ENCODE measurements at regions not wholly inside any gene's neighbourhood (a gene's known extent, or its start where the extent isn't known, plus 50 kb on each side); places are given as distances from the start of the nearest gene placed in this dataset.

GRCh38 chr3:153087595-153088566 lies 74.1 kb upstream of the RAP2B start:
- no peak overlapping the region for H3K27ac ChIP-seq (ENCODE audit: low read depth, low read length)
- DNase-seq (ENCODE audit: low read depth, low spot score) = peak; percentile 61
- H3K4me3 ChIP-seq (ENCODE audit: low read depth, low read length) = no peak overlapping the region
- H3K9me3 ChIP-seq (ENCODE audit: control insufficient read depth, insufficient read depth, low read length) = no peaks in the 10 kb centered on the region
- ChIA-PET POLR2A (no interaction called here), CTCF (interaction anchor here (0.5 kb wide), 1 partner anchor 122 kb away, joined by 3 read pairs; no protein-coding TSS in a partner anchor)
- TF ChIP-seq, protein P1, sequence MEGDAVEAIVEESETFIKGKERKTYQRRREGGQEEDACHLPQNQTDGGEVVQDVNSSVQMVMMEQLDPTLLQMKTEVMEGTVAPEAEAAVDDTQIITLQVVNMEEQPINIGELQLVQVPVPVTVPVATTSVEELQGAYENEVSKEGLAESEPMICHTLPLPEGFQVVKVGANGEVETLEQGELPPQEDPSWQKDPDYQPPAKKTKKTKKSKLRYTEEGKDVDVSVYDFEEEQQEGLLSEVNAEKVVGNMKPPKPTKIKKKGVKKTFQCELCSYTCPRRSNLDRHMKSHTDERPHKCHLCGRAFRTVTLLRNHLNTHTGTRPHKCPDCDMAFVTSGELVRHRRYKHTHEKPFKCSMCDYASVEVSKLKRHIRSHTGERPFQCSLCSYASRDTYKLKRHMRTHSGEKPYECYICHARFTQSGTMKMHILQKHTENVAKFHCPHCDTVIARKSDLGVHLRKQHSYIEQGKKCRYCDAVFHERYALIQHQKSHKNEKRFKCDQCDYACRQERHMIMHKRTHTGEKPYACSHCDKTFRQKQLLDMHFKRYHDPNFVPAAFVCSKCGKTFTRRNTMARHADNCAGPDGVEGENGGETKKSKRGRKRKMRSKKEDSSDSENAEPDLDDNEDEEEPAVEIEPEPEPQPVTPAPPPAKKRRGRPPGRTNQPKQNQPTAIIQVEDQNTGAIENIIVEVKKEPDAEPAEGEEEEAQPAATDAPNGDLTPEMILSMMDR (IDR thresholded peaks at IDR 0.05; ENCODE audit: low read depth, low read length) = no peak
- H3K27me3 ChIP-seq (ENCODE audit: control insufficient read depth, insufficient read depth, low read length) = no peaks in the 10 kb centered on the region

DNA sequence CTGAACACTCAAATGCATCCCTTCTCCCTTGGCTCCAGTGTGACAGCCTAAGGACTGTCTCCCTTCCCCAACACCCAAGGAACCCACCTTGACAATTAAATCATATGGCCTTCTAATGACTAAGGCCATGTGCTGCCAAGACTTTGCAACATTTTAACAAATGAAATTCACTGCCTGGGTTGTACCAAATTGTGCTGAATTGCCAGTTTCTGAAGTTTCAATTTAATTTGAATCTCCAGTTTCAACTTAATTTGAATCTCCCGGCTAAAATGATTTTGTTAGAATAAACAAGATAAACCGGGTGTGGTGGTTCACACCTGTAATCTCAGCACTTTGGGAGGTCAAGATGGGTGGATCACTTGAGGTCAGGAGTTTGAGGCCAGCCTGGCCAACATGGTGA lies 72.4 kb upstream of the RAP2B start:
- Histone ChIP-seq H3K27ac (ENCODE audit: low read depth, low read length) (no peak overlapping the region), H3K4me3 (ENCODE audit: low read depth, low read length) (no peak overlapping the region), H3K9me3 (ENCODE audit: control insufficient read depth, insufficient read depth, low read length) (no peaks in the 10 kb centered on the region), H3K27me3 (ENCODE audit: control insufficient read depth, insufficient read depth, low read length) (no peaks in the 10 kb centered on the region)
- ChIA-PET CTCF (no interaction called here), POLR2A (no interaction called here)
- no peak for DNase-seq (ENCODE audit: low read depth, low spot score)
- TF ChIP-seq, protein P1 (IDR thresholded peaks at IDR 0.05; ENCODE audit: low read depth, low read length) = no peak

DNA sequence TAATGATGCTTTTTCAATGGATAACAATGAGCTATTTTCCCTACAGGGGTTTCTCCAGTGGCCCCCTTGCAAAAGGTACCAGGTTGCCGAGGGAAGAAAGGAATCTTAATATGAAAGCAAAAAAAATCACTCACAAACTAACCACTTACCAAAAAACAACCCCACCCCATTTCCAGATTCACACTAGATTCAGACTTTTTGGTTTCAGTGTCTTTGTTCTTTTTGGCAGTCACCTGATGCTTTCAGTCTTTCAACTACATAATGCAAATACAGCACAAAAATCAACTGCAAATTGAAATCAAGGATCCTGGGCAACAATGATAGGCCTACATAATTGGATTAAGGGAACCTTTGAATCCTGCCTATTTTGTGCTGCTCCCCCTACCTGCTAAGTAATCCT lies 71.1 kb upstream of the RAP2B start:
- POLR2A ChIA-PET = no interaction called here
- Histone ChIP-seq H3K27me3 (ENCODE audit: control insufficient read depth, insufficient read depth, low read length) (no peaks in the 10 kb centered on the region), H3K4me3 (ENCODE audit: low read depth, low read length) (no peak overlapping the region), H3K27ac (ENCODE audit: low read depth, low read length) (no peak overlapping the region), H3K9me3 (ENCODE audit: control insufficient read depth, insufficient read depth, low read length) (no peaks in the 10 kb centered on the region)
- TF ChIP-seq, protein P1 (IDR thresholded peaks at IDR 0.05; ENCODE audit: low read depth, low read length) = no peak
- CTCF ChIA-PET = no interaction called here
- no peak for DNase-seq (ENCODE audit: low read depth, low spot score)

DNA sequence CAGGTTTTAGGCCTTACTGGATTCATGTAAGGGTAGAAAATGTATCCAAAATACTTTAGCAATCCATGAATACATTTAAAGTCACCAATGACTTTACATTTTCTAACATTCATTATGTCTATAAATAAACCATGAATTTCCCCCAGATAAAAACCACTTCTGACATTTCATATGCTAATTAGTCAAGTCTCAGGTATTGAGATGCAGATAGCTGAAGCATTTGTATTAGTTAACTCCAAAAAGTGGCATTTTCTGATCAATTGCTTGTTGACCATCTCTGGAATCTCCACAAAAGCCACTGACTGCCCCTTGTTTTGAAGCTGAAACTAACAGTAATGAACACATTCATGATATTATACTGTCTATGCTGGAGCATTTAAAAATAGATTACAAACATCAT lies 68.4 kb upstream of the RAP2B start:
- Histone ChIP-seq H3K4me3 (ENCODE audit: low read depth, low read length) (no peak overlapping the region), H3K9me3 (ENCODE audit: control insufficient read depth, insufficient read depth, low read length) (no peaks in the 10 kb centered on the region), H3K27ac (ENCODE audit: low read depth, low read length) (no peak overlapping the region), H3K27me3 (ENCODE audit: control insufficient read depth, insufficient read depth, low read length) (no peaks in the 10 kb centered on the region)
- POLR2A ChIA-PET = no interaction called here
- no peak for DNase-seq (ENCODE audit: low read depth, low spot score)
- TF ChIP-seq, protein P1 (IDR thresholded peaks at IDR 0.05; ENCODE audit: low read depth, low read length) = no peak
- CTCF ChIA-PET = no interaction called here

DNA sequence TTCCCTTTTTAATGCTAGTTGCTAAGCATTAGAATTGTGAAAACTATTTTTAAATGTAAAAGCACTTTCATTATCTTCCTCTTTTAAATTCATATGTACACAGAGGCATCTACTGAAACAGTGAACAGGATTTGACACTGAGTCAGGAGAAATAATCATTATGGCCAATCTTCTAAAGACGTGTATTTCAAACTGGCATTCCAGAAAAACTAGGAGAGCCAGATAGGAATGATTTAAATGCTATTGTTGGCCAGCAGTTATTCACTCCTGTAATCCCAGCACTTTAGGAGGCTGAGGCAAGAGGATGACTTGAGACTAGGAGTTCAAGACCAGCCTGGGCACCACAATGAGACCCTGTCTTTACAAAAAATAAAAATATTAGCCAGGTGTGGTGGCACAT lies 67.6 kb upstream of the RAP2B start:
- ChIA-PET POLR2A (no interaction called here), CTCF (no interaction called here)
- TF ChIP-seq, protein P1 (IDR thresholded peaks at IDR 0.05; ENCODE audit: low read depth, low read length) = no peak
- Histone ChIP-seq H3K27ac (ENCODE audit: low read depth, low read length) (no peak overlapping the region), H3K9me3 (ENCODE audit: control insufficient read depth, insufficient read depth, low read length) (no peaks in the 10 kb centered on the region), H3K4me3 (ENCODE audit: low read depth, low read length) (no peak overlapping the region), H3K27me3 (ENCODE audit: control insufficient read depth, insufficient read depth, low read length) (no peaks in the 10 kb centered on the region)
- no peak for DNase-seq (ENCODE audit: low read depth, low spot score)

All from AG04450 (cell line).